Astrocyte (in vitro differentiated cells and primary cell): ENCODE measurements at regions not wholly inside any gene's neighbourhood (a gene's known extent, or its start where the extent isn't known, plus 50 kb on each side); places are given as distances from the start of the nearest gene placed in this dataset.
"Not testable (repeated sequence)": the region's sequence is repeated elsewhere in the genome, so short reads cannot be mapped to it uniquely, and the experiment has no call there.

Experiments
- DNase-seq: peaks from one replicate; pipeline ENCODE4 v3.0.0-alpha.2; 2010; ENCODE audit warnings: low read depth
- FAIRE-seq: peaks from 2 replicates; lab custom pipeline; 2011; peaks lifted over from hg19 to GRCh38; lab: Jason Lieb, UNC
- H2AFZ ChIP-seq: 2 replicates; pipeline ENCODE4 v1.6.0; 2012; ENCODE audit warnings: low read depth, low read length, inconsistent platforms
- H3K27ac ChIP-seq: 2 replicates; pipeline ENCODE4 v1.5.1; 2011; ENCODE audit warnings: low read depth, low read length, inconsistent platforms
- H3K27me3 ChIP-seq: 2 replicates; pipeline ENCODE4 v1.6.0; 2011; ENCODE audit warnings: low read length, inconsistent platforms; ENCODE audit not compliant: insufficient read depth
- H3K36me3 ChIP-seq: 2 replicates; pipeline ENCODE4 v1.5.1; 2011; ENCODE audit warnings: low read length, inconsistent platforms; ENCODE audit not compliant: insufficient read depth
- H3K4me1 ChIP-seq: 2 replicates; pipeline ENCODE4 v1.5.1; 2011; ENCODE audit warnings: low read length, inconsistent platforms; ENCODE audit not compliant: insufficient read depth
- H3K4me2 ChIP-seq: 2 replicates; pipeline ENCODE4 v1.6.0; 2012; ENCODE audit warnings: low read length, inconsistent platforms
- H3K4me3 ChIP-seq: 2 replicates; pipeline ENCODE4 v1.5.1; 2011; ENCODE audit warnings: low read depth, mild to moderate bottlenecking, low read length, inconsistent platforms; ENCODE audit not compliant: insufficient read depth
- H3K79me2 ChIP-seq: 2 replicates; pipeline ENCODE4 v1.6.0; 2012; ENCODE audit warnings: mild to moderate bottlenecking, low read length, inconsistent platforms; ENCODE audit not compliant: insufficient read depth
- H3K9ac ChIP-seq: 2 replicates; pipeline ENCODE4 v1.6.0; 2012; ENCODE audit warnings: mild to moderate bottlenecking, low read length, inconsistent platforms
- H3K9me3 ChIP-seq: 2 replicates; pipeline ENCODE4 v1.5.1; 2012; ENCODE audit warnings: low read depth, mild to moderate bottlenecking, low read length, inconsistent platforms; ENCODE audit not compliant: insufficient read depth
- H4K20me1 ChIP-seq: 2 replicates; pipeline ENCODE4 v1.6.0; 2012; ENCODE audit warnings: low read length, inconsistent platforms; ENCODE audit not compliant: insufficient read depth
- H3K27ac Mint-ChIP-seq: one replicate; pipeline ENCODE4 v1.8.0; 2021; ENCODE audit warnings: mild to moderate bottlenecking, mixed read lengths; ENCODE audit not compliant: unreplicated experiment
- H3K27me3 Mint-ChIP-seq: one replicate; pipeline ENCODE4 v1.8.0; 2021; ENCODE audit warnings: low read depth, mixed read lengths; ENCODE audit not compliant: unreplicated experiment
- H3K36me3 Mint-ChIP-seq: one replicate; pipeline ENCODE4 v1.8.0; 2021; ENCODE audit warnings: low read depth, mixed read lengths; ENCODE audit not compliant: unreplicated experiment
- H3K4me1 Mint-ChIP-seq: one replicate; pipeline ENCODE4 v1.8.0; 2021; ENCODE audit warnings: low read depth, mixed read lengths; ENCODE audit not compliant: unreplicated experiment
- H3K4me3 Mint-ChIP-seq: one replicate; pipeline ENCODE4 v1.8.0; 2021; ENCODE audit warnings: mild to moderate bottlenecking, moderate library complexity, mixed read lengths; ENCODE audit not compliant: unreplicated experiment
- H3K9me3 Mint-ChIP-seq: one replicate; pipeline ENCODE4 v1.8.0; 2021; ENCODE audit warnings: mild to moderate bottlenecking, mixed read lengths; ENCODE audit not compliant: unreplicated experiment
- CTCF ChIP-seq: IDR thresholded peaks from 2 replicates; pipeline ENCODE4 v1.5.1; 2011; ENCODE audit warnings: low read depth, mild to moderate bottlenecking, inconsistent platforms, low read length, moderate library complexity; ENCODE audit not compliant: insufficient read depth
- EZH2 ChIP-seq: IDR thresholded peaks from 2 replicates; pipeline ENCODE4 v1.6.1; 2012; ENCODE audit warnings: mild to moderate bottlenecking, low read length, inconsistent platforms; ENCODE audit not compliant: insufficient read depth

GRCh38 chr5:18000744-18001143 is 366.5 kb downstream of the TAF11L14 start:
- no peaks in the 10 kb centered on the region for H3K9me3 ChIP-seq
- no peaks in the 10 kb centered on the region for H3K36me3 ChIP-seq
- DNase-seq, result no peak
- H3K4me1 Mint-ChIP-seq, result no peaks in the 10 kb centered on the region
- no peak overlapping the region for H3K27ac ChIP-seq
- no peak overlapping the region for H3K4me3 Mint-ChIP-seq
- H3K27me3 Mint-ChIP-seq, result no peaks in the 10 kb centered on the region
- H3K4me3 ChIP-seq, result no peak overlapping the region
- H2AFZ ChIP-seq, result no peak overlapping the region
- H3K4me2 ChIP-seq, result no peak overlapping the region
- no peaks in the 10 kb centered on the region for H3K27me3 ChIP-seq
- FAIRE-seq, result no peak
- H3K36me3 Mint-ChIP-seq, result no peaks in the 10 kb centered on the region
- no peak overlapping the region for H3K9ac ChIP-seq
- H3K4me1 ChIP-seq, result no peaks in the 10 kb centered on the region
- H3K9me3 Mint-ChIP-seq, result peaks cover 4% of the 10 kb centered on the region
- TF ChIP-seq CTCF, result no peak
- H4K20me1 ChIP-seq, result no peaks in the 10 kb centered on the region
- H3K27ac Mint-ChIP-seq, result no peak overlapping the region
- no peaks in the 10 kb centered on the region for H3K79me2 ChIP-seq

- FAIRE-seq (no peak), DNase-seq (no peak)
- Histone ChIP-seq H3K9me3 (no peaks in the 10 kb centered on the region), H3K27ac (no peak overlapping the region), H2AFZ (no peak overlapping the region), H3K4me3 (no peak overlapping the region), H4K20me1 (no peaks in the 10 kb centered on the region), H3K36me3 (no peaks in the 10 kb centered on the region), H3K27me3 (no peaks in the 10 kb centered on the region), H3K4me1 (no peaks in the 10 kb centered on the region), H3K79me2 (no peaks in the 10 kb centered on the region), H3K9ac (no peak overlapping the region), H3K4me2 (no peak overlapping the region)
- TF ChIP-seq CTCF (no peak), EZH2 (no peak)
- H3K27me3 Mint-ChIP-seq, result no peaks in the 10 kb centered on the region
- peaks cover 4% of the 10 kb centered on the region for H3K9me3 Mint-ChIP-seq
- no peaks in the 10 kb centered on the region for H3K4me1 Mint-ChIP-seq
- H3K4me3 Mint-ChIP-seq, result no peak overlapping the region
- no peak overlapping the region for H3K27ac Mint-ChIP-seq
- H3K36me3 Mint-ChIP-seq, result no peaks in the 10 kb centered on the region
Measured at GRCh38 chr5:18003312-18003711, 369.1 kb downstream of the TAF11L14 start.

- H2AFZ ChIP-seq, result no peak overlapping the region
- no peaks in the 10 kb centered on the region for H3K36me3 Mint-ChIP-seq
- no peaks in the 10 kb centered on the region for H3K79me2 ChIP-seq
- H3K27me3 Mint-ChIP-seq, result no peaks in the 10 kb centered on the region
- no peak overlapping the region for H3K4me2 ChIP-seq
- H3K9me3 Mint-ChIP-seq, result peaks cover 4% of the 10 kb centered on the region
- no peak for DNase-seq
- no peaks in the 10 kb centered on the region for H3K4me1 ChIP-seq
- H3K4me1 Mint-ChIP-seq, result no peaks in the 10 kb centered on the region
- FAIRE-seq, result no peak
- H3K4me3 Mint-ChIP-seq, result no peak overlapping the region
- no peaks in the 10 kb centered on the region for H4K20me1 ChIP-seq
- H3K27ac ChIP-seq, result no peak overlapping the region
- H3K9ac ChIP-seq, result no peak overlapping the region
- H3K4me3 ChIP-seq, result no peak overlapping the region
- no peaks in the 10 kb centered on the region for H3K36me3 ChIP-seq
- no peak overlapping the region for H3K27ac Mint-ChIP-seq
- no peaks in the 10 kb centered on the region for H3K27me3 ChIP-seq
- no peaks in the 10 kb centered on the region for H3K9me3 ChIP-seq
- TF ChIP-seq EZH2 (no peak), CTCF (no peak)
Measured at GRCh38 chr5:18003784-18004183, 369.5 kb downstream of the TAF11L14 start.

GRCh38 chr5:18006235-18006634 is 372.0 kb downstream of the TAF11L14 start:
- H3K9me3 ChIP-seq, H3K9me3 Mint-ChIP-seq, FAIRE-seq, H3K4me1 ChIP-seq, H3K27ac Mint-ChIP-seq, H3K4me2 ChIP-seq, H3K27me3 ChIP-seq, H3K36me3 Mint-ChIP-seq, H4K20me1 ChIP-seq, H3K4me3 ChIP-seq, H3K9ac ChIP-seq, H3K36me3 ChIP-seq, DNase-seq, H3K4me1 Mint-ChIP-seq, H3K27ac ChIP-seq, H2AFZ ChIP-seq, H3K4me3 Mint-ChIP-seq, H3K79me2 ChIP-seq, H3K27me3 Mint-ChIP-seq: not testable (repeated sequence)
